Ovary (tissue), 3 donors: ENCODE measurements at regions not wholly inside any gene's neighbourhood (a gene's known extent, or its start where the extent isn't known, plus 50 kb on each side); places are given as distances from the start of the nearest gene placed in this dataset.

Experiments
- CTCF ChIP-seq, 3 donors: fragments of 450-650 bp in 2 of 3; fragments of 200-600 bp in 1 of 3; IDR thresholded peaks; one replicate each; pipeline versions ENCODE4 v1.5.1 to v1.8.0; 2016 to 2022; ENCODE audit warnings: antibody characterized with exemption in 3 of 3, mild to moderate bottlenecking in 1 of 3
- EP300 ChIP-seq: sonication (generic); formaldehyde crosslinking; IDR thresholded peaks from one replicate; pipeline ENCODE4 v1.6.1; 2017; ENCODE audit warnings: antibody characterized with exemption
- POLR2A ChIP-seq: fragments of 450-650 bp; IDR thresholded peaks from one replicate; pipeline ENCODE4 v1.6.1; 2017; ENCODE audit warnings: antibody characterized with exemption, mild to moderate bottlenecking, moderate library complexity
- donor health status: DM: no; HTN: no; CAD: no.

GRCh38 chr2:175432793-175433192 lies 251.3 kb upstream of the ATP5MC3 start:
- TF ChIP-seq CTCF (IDR thresholded peaks at IDR 0.05) = no peak
- no peak for TF ChIP-seq POLR2A
- TF ChIP-seq EP300 = no peak
